ENCODE measurements at regions not wholly inside any gene's neighbourhood (a gene's known extent, or its start where the extent isn't known, plus 50 kb on each side); places are given as distances from the start of the nearest gene placed in this dataset.
"Not testable (repeated sequence)": the region's sequence is repeated elsewhere in the genome, so short reads cannot be mapped to it uniquely, and the experiment has no call there.

DNA sequence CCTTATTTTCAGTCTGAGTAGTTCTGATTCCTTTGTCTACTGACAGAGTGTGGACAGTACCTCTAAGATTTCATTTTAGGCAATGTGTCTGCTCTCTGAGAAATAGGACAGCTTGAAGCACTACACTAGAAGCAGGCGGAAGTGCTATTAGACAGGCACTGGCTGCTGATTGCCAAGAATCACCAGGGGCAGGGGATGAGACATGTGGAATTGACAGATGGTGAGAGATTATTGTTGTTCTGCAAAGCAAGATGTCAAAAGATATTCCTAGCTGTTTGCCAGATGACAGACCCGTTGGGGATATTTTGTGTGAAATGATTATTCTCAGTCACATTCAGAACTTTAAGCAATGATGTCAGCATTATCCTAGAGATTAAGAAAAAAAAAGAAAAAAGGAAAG, 323.3 kb downstream of the ANKRD30B start:
- H3K9ac ChIP-seq (ENCODE audit: insufficient read depth in 1 of 2, low read length in 2 of 2); ATAC-seq (ENCODE audit: insufficient read depth, low FRiP score); H3K36me3 ChIP-seq (ENCODE audit: control insufficient read depth in 4 of 4, insufficient read depth in 4 of 4, low read length in 4 of 4); H3K4me1 ChIP-seq (ENCODE audit: control insufficient read depth in 5 of 5, insufficient read depth in 5 of 5, low read length in 5 of 5); H3K27ac ChIP-seq (ENCODE audit: low read depth in 1 of 2, low read length in 1 of 2); H3K4me3 ChIP-seq; H3K9me3 ChIP-seq (ENCODE audit: control insufficient read depth in 4 of 4, insufficient read depth in 3 of 4, low read length in 3 of 4); H3K27me3 ChIP-seq (ENCODE audit: control insufficient read depth in 3 of 3, insufficient read depth in 3 of 3, low read length in 2 of 3); DNase-seq: not testable (repeated sequence)
- WGBS, 2 donors = 69 to 75% methylated on average over 2 of the region's 2 CpGs

Measured in lung (tissue), 9 donors.